H1 (cell line): ENCODE measurements at regions not wholly inside any gene's neighbourhood (a gene's known extent, or its start where the extent isn't known, plus 50 kb on each side); places are given as distances from the start of the nearest gene placed in this dataset.

ENCODE experiments used
- CTCF ChIA-PET: fragments of 300-600 bp; sonication (Branson Sonifier 250); formaldehyde crosslinking; loops from one replicate; lab custom pipeline; 2021; ENCODE audit not compliant: partially characterized antibody; lab: Charles Lee
- POLR2A ChIA-PET: fragments of 300-600 bp; sonication (Branson Sonifier 250); formaldehyde crosslinking; loops from one replicate; lab custom pipeline; 2021; ENCODE audit warnings: inconsistent platforms; ENCODE audit not compliant: partially characterized antibody; lab: Charles Lee
- DNase-seq, 2 experiments: peaks; one replicate each; pipeline versions ENCODE4 v3.0.0 to v3.0.0-alpha.2; 2010 to 2022; ENCODE audit warnings: low spot score in 2 of 2, low read depth in 1 of 2, mixed read lengths in 1 of 2
- FAIRE-seq: peaks from 2 replicates; lab custom pipeline; 2011; peaks lifted over from hg19 to GRCh38; lab: Jason Lieb, UNC
- H2AFZ ChIP-seq: 2 replicates; pipeline ENCODE4 v1.8.1; 2012; ENCODE audit warnings: low read length, inconsistent platforms
- H2AK5ac ChIP-seq: 2 replicates; pipeline ENCODE4 v1.6.1; 2013; ENCODE audit warnings: low read depth, low read length
- H2BK120ac ChIP-seq: replicated peaks from 2 replicates; pipeline ENCODE3; 2013; ENCODE audit warnings: low read depth, low read length, inconsistent platforms
- H2BK12ac ChIP-seq: 2 replicates; pipeline ENCODE4 v1.6.1; 2013; ENCODE audit warnings: low read depth, low read length
- H2BK15ac ChIP-seq: 2 replicates; pipeline ENCODE4 v1.6.1; 2013; ENCODE audit warnings: low read length
- H2BK20ac ChIP-seq: 2 replicates; pipeline ENCODE4 v1.6.1; 2013; ENCODE audit warnings: low read length
- H2BK5ac ChIP-seq: 2 replicates; pipeline ENCODE4 v1.6.1; 2013; ENCODE audit warnings: low read depth, low read length
- H3K14ac ChIP-seq: 2 replicates; pipeline ENCODE4 v1.6.1; 2013; ENCODE audit warnings: inconsistent platforms; ENCODE audit not compliant: insufficient read length
- H3K18ac ChIP-seq: 2 replicates; pipeline ENCODE4 v1.6.1; 2013; ENCODE audit warnings: low read length; ENCODE audit errors: extremely low read depth
- H3K23ac ChIP-seq: 2 replicates; pipeline ENCODE4 v1.6.1; 2013; ENCODE audit warnings: inconsistent platforms; ENCODE audit not compliant: insufficient read length
- H3K23me2 ChIP-seq: 2 replicates; pipeline ENCODE4 v1.6.1; 2013; ENCODE audit warnings: low read depth, low read length
- H3K27ac ChIP-seq: 2 replicates; pipeline ENCODE4 v1.6.1; 2011; ENCODE audit warnings: low read depth, low read length, inconsistent platforms
- H3K27me3 ChIP-seq, 4 experiments: replicated peaks in 1 of 4; 1 replicate in 1 of 4; 2 replicates in 3 of 4; pipeline versions ENCODE4 v1.6.1 to v1.8.1; 2011 to 2013; ENCODE audit warnings: low read length in 3 of 4, mild to moderate bottlenecking in 3 of 4, inconsistent platforms in 2 of 4, mixed read lengths in 2 of 4, moderate library complexity in 1 of 4; ENCODE audit not compliant: control insufficient read depth in 3 of 4, insufficient read depth in 3 of 4; ENCODE audit errors: extremely low read depth in 1 of 4
- H3K36me3 ChIP-seq, 4 experiments: 2 replicates each; pipeline versions ENCODE4 v1.6.1 to v1.8.1; 2011 to 2013; ENCODE audit warnings: mild to moderate bottlenecking in 4 of 4, low read length in 3 of 4, moderate library complexity in 2 of 4, control low read depth in 1 of 4, inconsistent platforms in 1 of 4; ENCODE audit not compliant: insufficient read depth in 4 of 4, control insufficient read depth in 2 of 4
- H3K4ac ChIP-seq: replicated peaks from 2 replicates; pipeline ENCODE3; 2013; ENCODE audit warnings: low read length, low read depth, mixed read lengths, inconsistent platforms; ENCODE audit not compliant: insufficient read length
- H3K4me1 ChIP-seq, 4 experiments: replicated peaks in 1 of 4; 1 replicate in 1 of 4; 2 replicates in 3 of 4; pipeline versions ENCODE4 v1.6.1 to v1.8.1; 2011 to 2013; ENCODE audit warnings: low read length in 3 of 4, inconsistent platforms in 2 of 4, mixed read lengths in 1 of 4; ENCODE audit not compliant: insufficient read depth in 4 of 4, control insufficient read depth in 3 of 4
- H3K4me2 ChIP-seq, 2 experiments: 2 replicates each; pipeline versions ENCODE4 v1.6.1 to v1.8.1; 2011 to 2013; ENCODE audit warnings: low read depth in 2 of 2, low read length in 2 of 2, control low read depth in 1 of 2, inconsistent platforms in 1 of 2, mild to moderate bottlenecking in 1 of 2; ENCODE audit not compliant: insufficient read depth in 1 of 2
- H3K4me3 ChIP-seq, 4 experiments: fragments of 200-600, 300-600 bp in 1 of 4; sonication (generic), shearing (Covaris generic), sonication (Bioruptor Twin) in 1 of 4; 2 replicates each; pipeline versions ENCODE4 v1.5.1 to v1.8.1; 2011 to 2016; ENCODE audit warnings: low read length in 4 of 4, low read depth in 3 of 4, control low read depth in 2 of 4, inconsistent platforms in 2 of 4, mild to moderate bottlenecking in 2 of 4, mixed read lengths in 1 of 4, moderate library complexity in 1 of 4; ENCODE audit not compliant: insufficient read depth in 2 of 4; ENCODE audit errors: extremely low read depth in 1 of 4
- H3K56ac ChIP-seq: replicated peaks from 2 replicates; pipeline ENCODE3; 2013; ENCODE audit warnings: low read depth, mild to moderate bottlenecking, mixed read lengths, low read length, inconsistent platforms; ENCODE audit not compliant: insufficient read length
- H3K79me1 ChIP-seq: 2 replicates; pipeline ENCODE4 v1.6.1; 2013; ENCODE audit warnings: low read depth, low read length, control low read depth
- H3K79me2 ChIP-seq, 2 experiments: 2 replicates each; pipeline versions ENCODE4 v1.6.1 to v1.8.1; 2012 to 2013; ENCODE audit warnings: low read length in 2 of 2, mild to moderate bottlenecking in 2 of 2, inconsistent platforms in 1 of 2; ENCODE audit not compliant: insufficient read depth in 2 of 2, control insufficient read depth in 1 of 2
- H3K9ac ChIP-seq, 4 experiments: replicated peaks in 1 of 4; 1 replicate in 1 of 4; 2 replicates in 3 of 4; pipeline versions ENCODE4 v1.6.1 to v1.8.1; 2011 to 2013; ENCODE audit warnings: low read depth in 3 of 4, low read length in 3 of 4, control low read depth in 2 of 4, mild to moderate bottlenecking in 2 of 4, moderate library complexity in 2 of 4, inconsistent platforms in 1 of 4; ENCODE audit errors: extremely low read depth in 1 of 4
- H3K9me3 ChIP-seq, 2 experiments: 2 replicates each; pipeline versions ENCODE4 v1.6.1 to v1.8.1; 2012 to 2013; ENCODE audit warnings: mild to moderate bottlenecking in 2 of 2, moderate library complexity in 2 of 2, control low read depth in 1 of 2, inconsistent platforms in 1 of 2, low read depth in 1 of 2, low read length in 1 of 2, mixed read lengths in 1 of 2; ENCODE audit not compliant: insufficient read depth in 2 of 2
- H4K20me1 ChIP-seq, 2 experiments: replicated peaks in 1 of 2; 2 replicates each; pipeline versions ENCODE3 to v1.8.1; 2011 to 2013; ENCODE audit warnings: inconsistent platforms in 2 of 2, low read length in 2 of 2, mild to moderate bottlenecking in 1 of 2; ENCODE audit not compliant: insufficient read depth in 2 of 2, control insufficient read depth in 1 of 2
- H4K5ac ChIP-seq: 2 replicates; pipeline ENCODE4 v1.6.1; 2013; ENCODE audit warnings: low read length, low read depth, mixed read lengths, inconsistent platforms; ENCODE audit not compliant: insufficient read length
- H4K8ac ChIP-seq: 2 replicates; pipeline ENCODE4 v1.8.0; 2013; ENCODE audit warnings: mild to moderate bottlenecking, moderate library complexity, low read length, inconsistent platforms; ENCODE audit not compliant: insufficient read depth; ENCODE audit errors: extremely low read depth
- H4K91ac ChIP-seq: replicated peaks from 2 replicates; pipeline ENCODE3; 2013; ENCODE audit warnings: low read length, mixed read lengths, inconsistent platforms; ENCODE audit not compliant: insufficient read length
- NRF1 ChIP-seq: IDR thresholded peaks from 2 replicates; pipeline ENCODE4 v1.6.1; 2011; ENCODE audit warnings: mild to moderate bottlenecking, low read depth, low read length, improper control_type of control experiment
- WGBS, 2 experiments: shearing (Covaris generic) in 1 of 2; methylation state at CpG; one replicate each; pipeline versions ENCODE4 v1.1.6 to v1.1.7; 2013 to 2015; ENCODE audit warnings: low lambda C conversion rate in 2 of 2, mixed read lengths in 2 of 2, inconsistent platforms in 1 of 2, low coverage in 1 of 2, missing lambda C conversion rate in 1 of 2; ENCODE audit not compliant: insufficient replicate concordance in 2 of 2, insufficient coverage in 1 of 2, insufficient read length in 1 of 2; ENCODE audit errors: extremely low coverage in 1 of 2, missing lambda C conversion rate in 1 of 2; 5-methylcytosine and 5-hydroxymethylcytosine counted together

DNA sequence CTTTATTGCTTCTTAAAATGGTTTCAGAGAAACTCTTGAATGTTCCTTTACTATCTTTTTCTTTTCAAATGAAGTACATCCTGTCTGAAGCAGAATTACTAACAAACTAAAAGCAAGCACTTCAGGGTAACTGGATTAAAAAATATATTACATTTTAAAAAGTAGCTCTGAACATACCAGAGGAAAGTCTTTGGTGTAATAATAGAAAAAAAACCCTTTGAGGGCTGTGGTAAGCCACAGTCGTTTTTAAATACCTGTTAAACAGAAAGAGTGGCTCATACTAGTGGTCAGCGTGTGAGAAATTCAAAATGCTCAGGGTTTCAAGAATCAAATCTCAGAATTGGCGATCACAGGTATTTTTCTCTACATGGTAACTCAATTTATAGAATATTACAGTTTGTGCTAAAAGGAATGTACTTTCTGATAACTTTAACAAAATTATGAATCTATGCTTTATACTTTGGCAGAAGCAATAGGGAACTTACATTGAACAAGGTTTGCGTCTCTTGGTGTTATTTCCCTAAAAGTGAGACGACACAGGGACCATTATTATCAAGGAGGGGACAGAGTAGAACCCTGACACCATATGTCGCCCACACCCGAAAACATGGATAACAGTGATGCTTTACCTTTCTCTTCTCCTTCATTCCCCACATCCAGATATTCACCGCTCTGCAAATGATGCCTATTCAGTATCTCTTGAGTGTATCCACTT, 97.0 kb upstream of the DPH5 start:
- Histone ChIP-seq H3K9ac (no peak overlapping the region), H3K23me2 (peaks cover 2% of the 10 kb centered on the region; the same call in 1 of the 2 replicates), H2BK120ac (no peak overlapping the region), H4K20me1 (no peaks in the 10 kb centered on the region), H4K91ac (no peak overlapping the region), H3K4me1 (no peaks in the 10 kb centered on the region), H3K4me3 (no peak overlapping the region), H3K27me3 (no peaks in the 10 kb centered on the region), H2AK5ac (no peak overlapping the region), H2BK20ac (no peak overlapping the region), H3K79me2 (no peaks in the 10 kb centered on the region), H3K18ac (no peak overlapping the region), H3K79me1 (no peaks in the 10 kb centered on the region), H3K4ac (no peak overlapping the region), H4K5ac (no peak overlapping the region), H3K14ac (no peak overlapping the region), H3K4me2 (no peak overlapping the region), H3K23ac (no peak overlapping the region), H2BK5ac (no peak overlapping the region), H3K56ac (no peak overlapping the region), H3K27ac (no peak overlapping the region), H2BK12ac (no peak overlapping the region), H2BK15ac (no peak overlapping the region), H3K36me3 (no peaks in the 10 kb centered on the region), H4K8ac (no peak overlapping the region), H2AFZ (no peak overlapping the region), H3K9me3 (no peaks in the 10 kb centered on the region)
- DNase-seq, result no peak
- ChIA-PET POLR2A (no interaction called here), CTCF (no interaction called here)
- 93% methylated on average over 8 of the region's 8 CpGs; no CpG with 5 or more reads in 1 of the 2 experiments for WGBS, 2 experiments
- no peak for FAIRE-seq
- TF ChIP-seq NRF1, result no peak
